Upper lobe of left lung (tissue), 6 donors: ENCODE measurements at regions not wholly inside any gene's neighbourhood (a gene's known extent, or its start where the extent isn't known, plus 50 kb on each side); places are given as distances from the start of the nearest gene placed in this dataset.
"Not testable (repeated sequence)": the region's sequence is repeated elsewhere in the genome, so short reads cannot be mapped to it uniquely, and the experiment has no call there.

ENCODE experiments used
- ATAC-seq, 2 donors: fragments of 200-7000 bp; cut with Tn5 transposase; one replicate each; pipeline ENCODE4 v1.9.1; 2022; ENCODE audit warnings: mild to moderate bottlenecking in 2 of 2, moderate library complexity in 2 of 2; ENCODE audit not compliant: low FRiP score in 2 of 2
- DNase-seq, 2 donors: peaks; one replicate each; pipeline ENCODE4 v3.0.0-alpha.2; 2019 to 2020
- H3K27ac ChIP-seq, 4 donors: fragments of 200-600 bp; sonication (generic); one replicate each; pipeline ENCODE4 v1.5.1; 2016 to 2019
- H3K27me3 ChIP-seq, 4 donors: fragments of 200-600 bp; sonication (generic); one replicate each; pipeline ENCODE4 v1.5.1; 2017 to 2019
- H3K36me3 ChIP-seq, 4 donors: fragments of 200-600 bp; sonication (generic); one replicate each; pipeline ENCODE4 v1.5.1; 2016 to 2019
- H3K4me1 ChIP-seq, 4 donors: fragments of 200-600 bp; sonication (generic); one replicate each; pipeline ENCODE4 v1.5.1; 2018 to 2019
- H3K4me3 ChIP-seq, 4 donors: fragments of 200-600 bp; sonication (generic); one replicate each; pipeline ENCODE4 v1.5.1; 2017 to 2019; ENCODE audit warnings: mild to moderate bottlenecking in 2 of 4, moderate library complexity in 1 of 4
- H3K9me3 ChIP-seq, 4 donors: fragments of 200-600 bp; sonication (generic); one replicate each; pipeline ENCODE4 v1.5.1; 2018 to 2019
- WGBS, 2 donors: methylation state at CpG; one replicate each; pipeline ENCODE4 v1.1.5; 2017 to 2018; 5-methylcytosine and 5-hydroxymethylcytosine counted together
- donor health status: DM: no; HTN: no; CAD: no; lungs with moderate emphysema.
- donor health status: DM: no; HTN: yes; CAD: no; lungs with severe emphysema.

DNA sequence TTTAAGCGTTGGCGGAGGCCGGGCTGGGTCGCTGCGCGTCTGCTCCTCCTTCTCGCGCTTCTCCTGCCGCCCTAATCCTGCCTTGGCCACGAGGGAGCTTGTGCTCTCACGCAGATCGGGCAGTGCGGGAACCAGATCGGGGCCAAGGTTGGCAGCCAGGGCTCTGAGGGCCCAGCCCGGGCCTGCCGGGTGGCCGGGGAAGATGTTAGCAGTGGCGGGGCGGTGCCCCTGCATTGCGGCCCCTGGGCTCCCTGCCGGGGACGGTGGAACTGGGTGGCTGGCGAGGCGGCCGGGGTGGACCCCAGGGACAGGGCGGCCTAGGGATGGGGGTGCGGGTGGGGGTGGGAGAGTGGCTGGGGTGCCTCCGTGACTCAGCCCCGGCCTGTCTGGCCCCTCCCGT, 297.4 kb downstream of the CACNA1B start:
- not testable (repeated sequence) for H3K4me1 ChIP-seq, H3K4me3 ChIP-seq, H3K36me3 ChIP-seq, ATAC-seq, H3K9me3 ChIP-seq, H3K27ac ChIP-seq, H3K27me3 ChIP-seq
- 75 to 87% methylated on average over 4 to 27 of the region's 30 CpGs for WGBS, 2 donors
- DNase-seq, result peak in 1 of 2 donors; percentile 51

DNA sequence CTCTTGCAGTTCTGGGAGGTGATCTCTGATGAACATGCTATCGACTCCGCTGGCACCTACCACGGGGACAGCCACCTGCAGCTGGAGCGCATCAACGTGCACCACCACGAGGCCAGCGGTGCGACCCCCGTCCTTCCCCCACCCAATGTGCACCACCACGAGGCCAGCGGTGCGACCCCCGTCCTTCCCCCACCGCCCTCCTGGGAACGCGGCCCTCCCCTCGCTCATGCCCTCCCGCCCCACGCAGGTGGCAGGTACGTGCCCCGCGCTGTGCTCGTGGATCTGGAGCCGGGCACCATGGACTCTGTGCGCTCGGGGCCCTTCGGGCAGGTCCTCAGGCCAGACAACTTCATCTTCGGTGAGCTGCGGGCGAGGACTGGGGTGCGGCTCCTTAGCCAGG, 297.8 kb downstream of the CACNA1B start:
- not testable (repeated sequence) for H3K27ac ChIP-seq, H3K27me3 ChIP-seq, H3K9me3 ChIP-seq, H3K4me1 ChIP-seq, H3K36me3 ChIP-seq, ATAC-seq, H3K4me3 ChIP-seq
- WGBS, 2 donors, result 96% methylated on average over 18 of the region's 31 CpGs; no CpG with 5 or more reads in 1 of the 2 donors
- peak in 1 of 2 donors; percentile 46 for DNase-seq

DNA sequence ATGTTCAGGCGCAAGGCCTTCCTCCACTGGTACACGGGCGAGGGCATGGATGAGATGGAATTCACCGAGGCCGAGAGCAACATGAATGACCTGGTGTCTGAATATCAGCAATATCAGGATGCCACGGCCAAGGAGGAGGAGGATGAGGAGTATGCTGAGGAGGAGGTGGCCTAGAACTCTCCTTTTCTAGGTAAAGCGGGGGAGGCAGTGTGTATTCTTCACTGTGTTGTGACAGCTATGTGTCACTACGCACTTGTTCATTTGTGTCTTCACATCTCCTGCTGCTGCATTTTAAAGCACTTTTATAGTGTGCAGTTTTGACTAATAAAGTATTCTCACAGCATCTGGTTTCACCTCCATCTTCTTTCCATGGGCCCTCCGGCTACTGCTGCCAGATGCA, 299.5 kb downstream of the CACNA1B start:
- not testable (repeated sequence) for H3K36me3 ChIP-seq, H3K4me1 ChIP-seq, H3K27me3 ChIP-seq, ATAC-seq, H3K4me3 ChIP-seq, H3K27ac ChIP-seq, DNase-seq, H3K9me3 ChIP-seq
- 77 to 85% methylated on average over 9 of the region's 9 CpGs for WGBS, 2 donors

DNA sequence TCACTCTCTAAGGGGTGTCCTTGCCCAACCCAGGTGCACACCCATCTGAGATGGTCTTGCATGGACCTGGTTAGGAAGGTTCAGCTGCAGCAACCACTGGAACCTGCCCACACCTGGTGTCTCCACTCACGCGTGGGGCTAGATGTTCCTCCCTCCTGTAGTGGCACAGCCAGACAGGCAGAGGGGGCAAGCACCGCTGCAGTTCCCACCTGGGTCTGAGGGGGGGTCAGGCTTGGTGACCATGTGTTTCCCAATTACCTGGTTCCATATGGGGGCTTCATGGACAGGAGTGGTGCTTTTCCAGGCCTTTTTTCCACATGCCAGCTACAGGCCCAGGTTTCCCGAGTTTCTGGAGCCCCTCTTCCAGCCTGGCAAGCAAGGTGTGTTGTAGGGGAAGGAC, 301.4 kb downstream of the CACNA1B start:
- not testable (repeated sequence) for H3K36me3 ChIP-seq

DNA sequence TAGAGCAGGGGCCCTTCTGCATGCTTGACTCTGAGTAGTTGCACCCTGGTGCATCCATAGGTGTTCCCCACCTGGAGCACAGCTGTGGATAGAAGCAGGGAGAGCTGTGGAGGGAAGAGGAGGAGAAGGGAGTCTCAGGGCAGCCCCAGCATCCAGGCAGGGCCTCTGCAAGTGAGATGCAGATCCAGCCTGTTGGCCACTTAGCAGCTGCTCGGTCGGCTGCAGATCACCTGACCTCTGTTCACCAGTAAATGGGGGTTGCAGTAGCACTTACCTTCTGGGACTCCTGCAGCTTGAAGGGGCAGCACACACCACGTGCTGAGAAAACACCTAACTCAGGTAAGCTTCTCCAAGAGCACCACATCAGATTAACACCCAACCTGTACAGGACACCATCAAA, 302.1 kb downstream of the CACNA1B start:
- not testable (repeated sequence) for ATAC-seq, DNase-seq, H3K27me3 ChIP-seq, H3K27ac ChIP-seq, H3K36me3 ChIP-seq, H3K4me3 ChIP-seq, H3K9me3 ChIP-seq, H3K4me1 ChIP-seq
- WGBS, 2 donors, result 62 to 68% methylated on average over 3 of the region's 3 CpGs

More for the DNA sequence above, 301.4 kb downstream of the CACNA1B start:
- not testable (repeated sequence) for ATAC-seq, H3K4me1 ChIP-seq, H3K9me3 ChIP-seq, H3K4me3 ChIP-seq, DNase-seq, H3K27ac ChIP-seq, H3K27me3 ChIP-seq
- WGBS, 2 donors, result 43 to 63% methylated on average over 1 to 4 of the region's 4 CpGs

DNA sequence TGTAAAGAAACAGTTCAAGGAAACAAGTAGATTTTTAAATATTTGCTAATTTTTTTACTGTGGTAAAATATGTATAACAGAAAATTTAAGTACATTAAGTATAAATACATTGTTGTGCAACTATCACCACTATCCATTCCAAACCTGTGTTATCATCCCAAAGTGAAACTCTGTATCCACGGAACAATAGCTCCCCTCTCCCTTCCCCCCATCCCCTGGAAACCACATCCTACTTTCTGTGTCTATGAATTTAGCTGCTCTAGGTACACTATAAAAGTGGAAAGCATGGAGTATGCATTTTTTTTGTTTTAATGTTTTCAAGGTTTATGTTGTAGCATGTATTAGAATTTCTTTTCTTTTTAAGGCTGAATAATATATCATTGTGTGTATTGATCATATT, 304.4 kb downstream of the CACNA1B start:
- H3K9me3 ChIP-seq, H3K27me3 ChIP-seq, H3K27ac ChIP-seq, H3K4me3 ChIP-seq, H3K4me1 ChIP-seq, ATAC-seq, DNase-seq, H3K36me3 ChIP-seq: not testable (repeated sequence)
- 23 to 52% methylated on average over 1 of the region's 1 CpG for WGBS, 2 donors

DNA sequence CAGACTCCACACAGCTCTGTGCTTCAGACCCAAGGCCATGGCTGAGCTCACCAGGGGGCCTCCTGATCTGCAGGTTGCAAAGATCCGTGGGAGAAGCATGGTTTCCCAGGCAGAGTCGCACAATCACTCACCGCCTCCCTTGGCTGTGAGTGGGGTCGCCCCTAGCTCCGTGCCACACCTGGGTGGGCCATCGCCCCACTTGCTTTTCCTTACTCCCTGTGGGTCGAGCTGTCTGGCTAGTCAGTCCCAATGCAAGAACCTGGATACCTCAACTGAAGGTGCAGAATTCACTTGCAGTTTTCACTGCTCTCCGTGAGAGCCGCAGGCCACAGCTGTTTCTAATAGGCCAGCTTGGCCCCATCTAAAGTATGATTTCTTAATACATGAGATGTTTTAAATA, 319.6 kb downstream of the CACNA1B start:
- ATAC-seq, H3K27me3 ChIP-seq, DNase-seq, H3K9me3 ChIP-seq, H3K4me3 ChIP-seq, H3K27ac ChIP-seq, H3K36me3 ChIP-seq, H3K4me1 ChIP-seq: not testable (repeated sequence)
- 79 to 83% methylated on average over 3 to 9 of the region's 9 CpGs for WGBS, 2 donors

DNA sequence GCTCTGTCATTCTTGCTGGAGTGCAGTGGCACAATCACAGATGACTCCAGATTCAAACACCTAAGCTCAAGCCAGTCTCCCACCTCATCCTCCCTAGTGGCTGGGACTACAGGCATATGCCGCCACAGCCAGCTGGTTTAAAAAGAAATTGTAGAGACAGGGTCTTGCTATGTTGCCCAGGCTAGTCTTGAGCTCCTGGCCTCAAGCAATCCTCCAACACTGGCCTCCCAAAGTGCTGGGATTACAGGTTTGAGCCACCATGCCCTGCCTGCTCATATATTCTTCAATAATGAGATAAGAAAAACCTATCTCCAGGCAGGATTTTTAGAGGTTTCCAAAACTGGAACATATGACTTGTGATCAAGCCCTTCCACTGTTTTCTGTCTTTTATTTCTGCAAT, 321.4 kb downstream of the CACNA1B start:
- not testable (repeated sequence) for H3K27me3 ChIP-seq, H3K9me3 ChIP-seq, H3K36me3 ChIP-seq, DNase-seq, H3K4me1 ChIP-seq, H3K27ac ChIP-seq, ATAC-seq, H3K4me3 ChIP-seq
- 88 to 100% methylated on average over 1 of the region's 1 CpG for WGBS, 2 donors

DNA sequence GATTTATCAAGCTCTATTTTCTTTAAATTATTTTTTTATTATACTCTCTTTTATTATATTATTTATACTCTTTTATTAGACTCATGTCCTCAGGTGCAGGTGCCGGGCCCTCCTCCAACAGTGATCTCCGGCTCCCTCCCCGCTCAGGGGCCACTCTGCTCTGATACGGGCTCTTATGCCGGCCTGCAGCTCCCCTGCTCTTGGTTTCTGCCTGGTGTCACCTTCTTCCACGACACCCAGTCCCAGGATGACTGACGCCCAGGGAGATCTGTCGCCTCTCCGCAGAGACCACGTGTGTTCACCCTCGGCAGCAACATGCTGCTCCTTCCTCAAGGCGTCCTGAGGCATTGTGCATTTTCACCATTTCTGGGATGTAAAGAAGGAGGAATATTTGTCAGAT, 322.3 kb downstream of the CACNA1B start:
- H3K9me3 ChIP-seq, H3K4me1 ChIP-seq, H3K27ac ChIP-seq, H3K36me3 ChIP-seq, H3K27me3 ChIP-seq, ATAC-seq, DNase-seq, H3K4me3 ChIP-seq: not testable (repeated sequence)
- WGBS, 2 donors, result 87 to 91% methylated on average over 10 to 12 of the region's 12 CpGs

DNA sequence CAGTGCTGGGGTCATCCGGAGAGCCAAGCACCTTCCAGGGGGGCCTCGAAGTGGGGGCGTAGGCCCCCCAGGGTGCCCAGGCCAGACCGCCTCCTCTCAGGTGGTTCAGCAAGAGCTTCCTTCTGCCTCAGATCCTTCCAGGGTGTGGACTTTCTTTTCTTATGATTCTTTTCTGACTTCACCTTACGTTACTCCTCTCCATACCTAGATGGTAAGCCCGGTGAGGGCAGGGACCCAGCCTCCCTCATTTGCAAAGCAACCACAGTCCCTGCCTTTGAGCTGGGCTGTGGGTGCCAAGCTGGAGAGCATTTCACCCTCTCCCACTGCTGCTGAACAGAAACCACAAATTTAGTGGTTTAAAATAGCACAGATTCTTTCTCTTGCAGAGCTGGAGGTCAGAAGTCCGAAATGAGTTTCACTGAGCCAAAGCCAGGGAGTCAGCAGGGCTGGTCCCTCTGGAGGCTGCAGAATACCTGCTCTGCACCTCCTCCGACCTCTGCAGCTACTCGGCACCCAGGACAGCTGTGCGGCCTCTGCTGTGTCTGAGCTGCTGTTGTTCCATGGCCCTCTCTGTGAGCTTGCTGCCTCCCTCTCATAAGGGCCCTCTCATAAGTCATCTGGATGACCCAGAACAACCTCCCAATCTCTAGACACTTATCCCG, 323.0 kb downstream of the CACNA1B start:
- H3K4me3 ChIP-seq, H3K4me1 ChIP-seq, H3K27me3 ChIP-seq, H3K36me3 ChIP-seq, DNase-seq, H3K27ac ChIP-seq, H3K9me3 ChIP-seq: not testable (repeated sequence)
- 72 to 73% methylated on average over 4 to 6 of the region's 11 CpGs for WGBS, 2 donors
- peak in 1 of 2 donors; percentile 53 for ATAC-seq

DNA sequence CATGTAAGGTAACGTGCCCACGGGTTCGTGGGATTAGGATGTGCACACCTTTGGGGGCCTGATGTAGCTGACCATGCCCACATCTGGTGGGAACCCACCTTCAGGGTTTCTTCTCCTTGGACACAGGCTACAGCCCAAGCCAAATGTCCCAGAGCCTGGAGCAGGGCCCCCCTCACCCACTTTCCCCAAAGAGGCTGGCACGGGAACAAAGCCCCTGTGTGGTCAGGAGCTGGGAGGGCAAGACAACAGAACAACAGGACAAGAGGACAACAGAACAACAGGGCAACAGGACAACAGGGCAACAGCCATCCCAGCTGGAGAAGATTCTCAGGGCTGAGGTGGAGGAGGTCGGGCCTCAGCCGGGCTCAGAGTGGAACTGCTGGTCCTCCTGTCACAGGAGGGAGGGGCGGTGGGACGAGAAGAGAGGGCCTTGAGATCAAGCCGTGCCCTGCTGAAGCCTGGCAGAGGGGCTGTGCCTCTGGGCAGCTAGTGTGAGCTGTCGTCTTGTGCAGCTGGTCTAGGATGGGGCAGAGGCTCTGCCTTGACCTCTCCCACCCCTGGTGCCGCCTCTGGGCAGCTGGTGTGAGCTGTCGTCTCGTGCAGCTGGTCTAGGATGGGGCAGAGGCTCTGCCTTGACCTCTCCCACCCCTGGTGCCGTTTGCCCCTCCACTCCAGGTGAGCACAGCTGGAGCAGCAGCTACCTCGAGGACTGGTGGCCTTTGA, 323.7 kb downstream of the CACNA1B start:
- ATAC-seq, result peak; percentile 21 to 39
- not testable (repeated sequence) for H3K4me1 ChIP-seq, H3K27ac ChIP-seq, H3K36me3 ChIP-seq, DNase-seq, H3K4me3 ChIP-seq, H3K9me3 ChIP-seq, H3K27me3 ChIP-seq
- 0 to 74% methylated on average over 1 to 7 of the region's 15 CpGs for WGBS, 2 donors

DNA sequence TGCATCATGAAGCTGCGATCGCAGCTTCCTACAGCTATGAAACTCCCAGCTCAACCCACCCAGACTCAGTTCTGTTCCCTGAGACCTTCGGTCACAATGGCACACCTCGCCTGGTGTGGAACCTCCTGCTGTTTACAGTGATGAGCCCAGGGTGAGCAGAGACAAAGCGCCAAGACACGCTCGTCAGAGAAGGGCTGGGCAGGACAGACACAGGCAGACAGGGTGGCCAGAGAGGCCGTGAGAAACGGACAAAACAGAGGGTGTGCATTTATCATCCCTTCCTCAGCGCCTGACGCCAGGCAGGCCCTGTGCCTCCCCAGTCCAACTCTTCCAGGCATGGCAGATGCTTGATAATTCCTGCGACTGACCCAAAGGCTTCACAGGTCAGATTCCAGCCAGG, 324.5 kb downstream of the CACNA1B start:
- not testable (repeated sequence) for H3K4me3 ChIP-seq, H3K4me1 ChIP-seq, H3K36me3 ChIP-seq, H3K27ac ChIP-seq, ATAC-seq, DNase-seq, H3K27me3 ChIP-seq, H3K9me3 ChIP-seq
- WGBS, 2 donors, result 86 to 90% methylated on average over 6 to 11 of the region's 12 CpGs

DNA sequence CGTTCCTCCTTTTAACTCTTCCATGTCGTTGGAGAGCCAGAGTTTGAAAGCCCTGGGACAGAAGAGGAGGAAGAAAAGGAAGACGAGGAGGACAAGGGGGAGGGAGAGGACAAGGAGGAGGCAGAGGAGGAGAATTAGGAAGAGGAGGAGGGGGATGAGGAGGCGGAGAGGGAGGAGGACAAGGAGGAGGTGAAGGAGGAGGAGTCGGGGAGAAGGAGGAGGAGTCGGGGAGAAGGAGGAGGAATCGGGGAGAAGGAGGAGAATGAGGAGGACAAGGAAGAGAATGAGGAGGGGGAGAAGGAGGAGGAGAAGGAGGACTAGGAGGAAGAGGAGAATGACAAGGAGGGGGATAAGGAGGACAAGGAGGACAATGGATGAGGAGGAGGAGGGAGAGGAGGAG, 325.7 kb downstream of the CACNA1B start:
- ATAC-seq, result peak in 1 of 2 donors; percentile 25
- H3K36me3 ChIP-seq, H3K4me1 ChIP-seq, H3K27me3 ChIP-seq, H3K9me3 ChIP-seq, DNase-seq, H3K4me3 ChIP-seq, H3K27ac ChIP-seq: not testable (repeated sequence)
- 68 to 69% methylated on average over 5 to 6 of the region's 7 CpGs for WGBS, 2 donors
